GM12875 (cell line): ENCODE measurements at regions not wholly inside any gene's neighbourhood (a gene's known extent, or its start where the extent isn't known, plus 50 kb on each side); places are given as distances from the start of the nearest gene placed in this dataset.
"Not testable (repeated sequence)": the region's sequence is repeated elsewhere in the genome, so short reads cannot be mapped to it uniquely, and the experiment has no call there.

Experiments used
- H3K4me3 ChIP-seq: one replicate; pipeline ENCODE4 v1.5.1; 2011; ENCODE audit warnings: low read depth, low read length, control low read depth
- CTCF ChIP-seq: IDR thresholded peaks from 2 replicates; pipeline ENCODE4 v1.5.1; 2011; ENCODE audit warnings: low read depth, mild to moderate bottlenecking, control low read depth, inconsistent platforms, low read length, moderate library complexity, borderline replicate concordance; ENCODE audit not compliant: insufficient read depth

DNA sequence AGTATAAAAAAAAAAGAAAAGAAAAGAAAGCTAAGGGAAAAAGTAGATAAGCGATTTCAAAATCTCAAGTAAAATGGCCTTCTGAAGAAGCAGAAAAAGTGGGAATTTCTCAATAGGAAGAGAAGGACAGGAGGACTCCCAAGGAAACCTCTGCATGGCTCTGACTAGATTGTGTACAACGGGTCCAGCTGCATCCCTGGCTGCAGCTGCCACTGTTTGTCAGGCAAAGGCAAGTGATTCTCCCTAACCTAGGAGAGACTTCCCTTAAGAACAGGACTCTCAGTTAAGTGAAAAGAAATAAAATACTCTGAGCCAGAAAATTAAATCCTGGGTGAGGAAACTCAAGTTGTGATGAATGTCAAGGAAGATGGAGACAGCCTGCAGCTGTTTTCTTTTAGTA is 298.6 kb upstream of the KIAA1217 start:
- H3K4me3 ChIP-seq: no peak overlapping the region
- TF ChIP-seq CTCF: no peak

- TF ChIP-seq CTCF: no peak
- no peak overlapping the region for H3K4me3 ChIP-seq
These were observed 296.0 kb upstream of the KIAA1217 start for GRCh38 chr10:23912884-23913404.

- no peak overlapping the region for H3K4me3 ChIP-seq
- no peak for TF ChIP-seq CTCF
These were observed 294.3 kb upstream of the KIAA1217 start for GRCh38 chr10:23914641-23915040.

- no peak for TF ChIP-seq CTCF
- H3K4me3 ChIP-seq: no peak overlapping the region
These were observed 291.6 kb upstream of the KIAA1217 start for GRCh38 chr10:23917251-23917840.

DNA sequence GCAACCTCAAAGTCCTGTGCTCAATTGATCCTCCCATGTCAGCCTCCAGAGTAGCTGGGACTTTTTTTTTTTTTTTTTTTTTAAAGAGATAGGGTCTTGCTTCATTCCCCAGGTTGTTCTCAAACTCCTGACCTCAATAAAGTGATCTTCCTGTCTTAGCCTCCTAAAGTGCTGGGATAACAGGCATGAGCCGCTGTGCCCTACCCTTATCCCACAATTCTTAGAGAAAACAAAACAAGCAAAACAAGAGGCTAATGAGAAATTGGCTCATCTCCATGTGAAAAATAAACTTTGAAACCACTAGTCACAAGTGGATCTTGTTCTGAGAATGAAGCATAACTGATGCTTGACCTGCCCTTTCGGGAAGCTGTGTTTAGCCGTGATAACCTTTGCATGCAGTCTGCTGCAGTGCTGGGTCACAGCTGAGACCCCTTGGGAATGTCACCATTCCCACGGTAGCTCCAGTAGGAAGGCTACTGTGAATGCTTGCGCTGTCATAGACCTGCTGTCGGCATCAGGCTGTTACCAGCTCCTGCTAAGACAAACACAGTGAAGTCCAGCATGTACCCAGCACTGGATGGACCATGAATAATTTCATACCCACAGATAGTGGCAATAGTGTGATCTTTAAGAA is 290.7 kb upstream of the KIAA1217 start:
- H3K4me3 ChIP-seq: no peak overlapping the region

DNA sequence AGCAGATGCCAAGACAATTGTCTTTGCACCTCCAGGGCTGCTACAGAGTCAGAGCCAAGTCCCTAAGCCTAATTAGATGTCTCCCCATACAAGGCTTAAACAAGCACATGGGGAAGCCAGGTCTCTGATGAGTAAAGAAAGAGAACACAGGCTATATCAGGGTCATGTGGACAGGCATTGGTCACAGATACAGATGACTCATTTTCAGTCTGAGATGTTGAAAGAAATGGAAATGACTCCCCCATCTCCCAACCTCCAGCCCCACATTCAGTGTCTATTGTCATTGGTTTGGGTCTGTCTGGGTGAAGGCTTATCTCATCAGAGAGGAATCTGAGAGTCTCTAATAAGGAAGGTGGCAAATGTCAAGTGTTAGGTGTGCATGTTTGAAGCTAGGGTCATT is 290.1 kb upstream of the KIAA1217 start:
- no peak overlapping the region for H3K4me3 ChIP-seq
- TF ChIP-seq CTCF: no peak

More for the DNA sequence above, 290.7 kb upstream of the KIAA1217 start:
- TF ChIP-seq CTCF: no peak

- no peak overlapping the region for H3K4me3 ChIP-seq
- no peak for TF ChIP-seq CTCF
These were observed 281.2 kb upstream of the KIAA1217 start for GRCh38 chr10:23927576-23928325.

DNA sequence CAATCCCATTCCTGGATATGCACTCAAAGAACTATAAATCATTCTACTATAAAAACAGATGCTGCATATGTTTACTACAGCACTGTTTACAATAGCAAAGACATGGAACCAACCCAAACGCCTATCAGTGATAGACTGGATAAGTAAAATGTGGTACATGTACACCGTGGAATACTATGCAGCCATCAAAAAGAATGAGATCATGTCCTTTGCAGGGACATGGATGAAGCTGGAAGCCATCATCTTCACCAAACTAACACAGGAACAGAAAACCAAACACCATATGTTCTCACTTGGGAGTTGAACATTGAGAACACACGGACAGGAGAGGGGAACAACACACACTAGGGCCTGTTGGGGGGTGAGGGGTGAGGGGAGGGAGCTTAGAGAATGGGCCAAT is 274.9 kb upstream of the KIAA1217 start:
- not testable (repeated sequence) for H3K4me3 ChIP-seq
